ENCODE measurements at regions not wholly inside any gene's neighbourhood (a gene's known extent, or its start where the extent isn't known, plus 50 kb on each side); places are given as distances from the start of the nearest gene placed in this dataset.
A peak's percentile ranks its signal among the peaks of the same experiment; 100 is the strongest.

DNA sequence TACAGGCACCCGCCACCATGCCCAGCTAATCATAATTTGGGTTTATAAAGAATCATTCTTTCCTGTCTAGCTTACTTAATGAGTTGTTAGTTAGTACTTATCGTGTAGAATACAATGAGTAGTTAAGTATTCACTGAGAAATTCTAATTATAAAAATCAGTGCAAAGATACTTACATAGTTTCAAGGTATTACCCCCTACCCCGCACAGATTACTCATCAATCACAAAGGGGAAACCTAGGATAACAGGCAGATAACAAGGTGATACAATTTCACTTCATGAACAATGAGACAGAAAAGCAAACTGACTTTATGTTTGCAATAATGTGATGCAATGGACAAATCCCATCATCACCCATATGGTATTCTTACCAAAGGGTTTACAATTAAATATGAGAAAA lies 109.6 kb downstream of the FAM174A start:
- Histone ChIP-seq H3K36me3 (ENCODE audit: low read depth) (no peaks in the 10 kb centered on the region), H3K9me3 (ENCODE audit: insufficient read depth, low read depth) (no peaks in the 10 kb centered on the region), H3K27me3 (ENCODE audit: insufficient read depth, low read depth) (no peaks in the 10 kb centered on the region), H3K4me1 (replicated peaks; ENCODE audit: insufficient read depth) (no peaks in the 10 kb centered on the region), H4K20me1 (ENCODE audit: insufficient read depth) (no peaks in the 10 kb centered on the region), H3K4me2 (no peak overlapping the region), H3F3A (ENCODE audit: insufficient read depth, low read depth) (no peaks in the 10 kb centered on the region), H3K9me2 (ENCODE audit: insufficient read depth) (no peaks in the 10 kb centered on the region), H3K27ac (no peak overlapping the region), H2AFZ (no peak overlapping the region), H3K79me2 (ENCODE audit: low read depth) (no peaks in the 10 kb centered on the region), H3K4me3 (no peak overlapping the region)
- intact Hi-C loops (cut with micrococcal nuclease; ENCODE audit: unreplicated experiment): no loop called here
- DNase-seq: no peak
- no TSS peak for BruUV-seq (replicated peaks)
- TF ChIP-seq EZH2 (IDR thresholded peaks at IDR 0.05; ENCODE audit: low read depth): no peak
- TF ChIP-seq, protein P1, sequence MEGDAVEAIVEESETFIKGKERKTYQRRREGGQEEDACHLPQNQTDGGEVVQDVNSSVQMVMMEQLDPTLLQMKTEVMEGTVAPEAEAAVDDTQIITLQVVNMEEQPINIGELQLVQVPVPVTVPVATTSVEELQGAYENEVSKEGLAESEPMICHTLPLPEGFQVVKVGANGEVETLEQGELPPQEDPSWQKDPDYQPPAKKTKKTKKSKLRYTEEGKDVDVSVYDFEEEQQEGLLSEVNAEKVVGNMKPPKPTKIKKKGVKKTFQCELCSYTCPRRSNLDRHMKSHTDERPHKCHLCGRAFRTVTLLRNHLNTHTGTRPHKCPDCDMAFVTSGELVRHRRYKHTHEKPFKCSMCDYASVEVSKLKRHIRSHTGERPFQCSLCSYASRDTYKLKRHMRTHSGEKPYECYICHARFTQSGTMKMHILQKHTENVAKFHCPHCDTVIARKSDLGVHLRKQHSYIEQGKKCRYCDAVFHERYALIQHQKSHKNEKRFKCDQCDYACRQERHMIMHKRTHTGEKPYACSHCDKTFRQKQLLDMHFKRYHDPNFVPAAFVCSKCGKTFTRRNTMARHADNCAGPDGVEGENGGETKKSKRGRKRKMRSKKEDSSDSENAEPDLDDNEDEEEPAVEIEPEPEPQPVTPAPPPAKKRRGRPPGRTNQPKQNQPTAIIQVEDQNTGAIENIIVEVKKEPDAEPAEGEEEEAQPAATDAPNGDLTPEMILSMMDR (conservative IDR thresholded peaks at IDR 0.05): no peak
- CTCF ChIA-PET: no interaction called here
- POLR2A ChIA-PET (ENCODE audit: unreplicated experiment): no interaction called here

DNA sequence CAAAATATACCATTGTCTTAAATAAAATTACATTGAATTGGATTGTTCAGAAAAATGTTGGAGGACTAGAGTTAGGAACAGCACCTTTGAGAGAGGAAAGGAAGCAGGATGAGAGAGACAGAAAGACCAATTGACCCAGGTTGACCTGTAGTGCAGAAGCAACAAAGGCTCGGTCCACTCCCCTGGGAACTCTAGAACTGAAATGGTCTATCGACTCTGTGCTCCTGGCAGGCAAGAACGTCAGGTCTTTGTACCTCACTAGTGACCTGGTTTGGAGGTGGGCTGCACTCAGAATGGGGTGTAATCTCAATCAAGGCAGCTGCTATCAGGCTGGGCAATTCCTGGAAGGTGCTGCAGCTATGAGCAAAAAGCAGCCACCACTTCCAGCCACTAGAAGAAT lies 110.8 kb downstream of the FAM174A start:
- intact Hi-C loops (cut with micrococcal nuclease; ENCODE audit: unreplicated experiment): no loop called here
- no peaks in the 10 kb centered on the region for H3K9me3 ChIP-seq (ENCODE audit: insufficient read depth, low read depth)
- no TSS peak for BruUV-seq (replicated peaks)

DNA sequence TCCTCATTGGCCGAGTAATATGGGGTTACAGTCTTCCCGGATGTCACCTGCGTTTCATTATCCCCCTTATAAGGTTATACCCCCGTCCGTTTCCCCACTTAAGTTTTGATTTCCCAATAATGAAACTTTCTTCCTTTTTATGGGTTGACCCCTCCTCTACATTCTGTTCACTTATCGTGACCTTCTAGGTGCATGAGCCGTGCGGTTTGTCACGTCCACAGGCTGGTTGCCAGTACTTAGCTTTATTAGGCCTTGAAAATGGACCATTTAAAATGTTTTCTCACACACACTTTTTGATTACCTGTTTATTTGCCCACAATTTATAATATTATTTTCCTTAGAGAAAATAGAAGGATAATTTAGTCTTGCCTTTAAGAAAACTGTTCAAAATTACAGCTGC lies 111.5 kb downstream of the FAM174A start:
- Histone ChIP-seq H4K20me1 (ENCODE audit: insufficient read depth) (no peaks in the 10 kb centered on the region), H3K79me2 (ENCODE audit: low read depth) (no peaks in the 10 kb centered on the region), H3K4me3 (no peak overlapping the region), H2AFZ (no peak overlapping the region), H3K27ac (no peak overlapping the region), H3K9me3 (ENCODE audit: insufficient read depth, low read depth) (no peaks in the 10 kb centered on the region), H3F3A (ENCODE audit: insufficient read depth, low read depth) (no peaks in the 10 kb centered on the region), H3K9me2 (ENCODE audit: insufficient read depth) (no peaks in the 10 kb centered on the region), H3K4me2 (no peak overlapping the region), H3K27me3 (ENCODE audit: insufficient read depth, low read depth) (no peaks in the 10 kb centered on the region), H3K36me3 (ENCODE audit: low read depth) (no peaks in the 10 kb centered on the region), H3K4me1 (replicated peaks; ENCODE audit: insufficient read depth) (no peaks in the 10 kb centered on the region)
- ChIA-PET CTCF (no interaction called here), POLR2A (ENCODE audit: unreplicated experiment) (no interaction called here)
- no peak for TF ChIP-seq EZH2 (IDR thresholded peaks at IDR 0.05; ENCODE audit: low read depth)
- intact Hi-C loops (cut with micrococcal nuclease; ENCODE audit: unreplicated experiment): no loop called here
- no peak for DNase-seq
- BruUV-seq (replicated peaks): no TSS peak

More for the DNA sequence above, 110.8 kb downstream of the FAM174A start:
- H3K4me2 ChIP-seq: no peak overlapping the region
- H3K4me3 ChIP-seq: no peak overlapping the region
- no peaks in the 10 kb centered on the region for H3K79me2 ChIP-seq (ENCODE audit: low read depth)
- no peaks in the 10 kb centered on the region for H3K36me3 ChIP-seq (ENCODE audit: low read depth)
- DNase-seq: no peak
- no peaks in the 10 kb centered on the region for H4K20me1 ChIP-seq (ENCODE audit: insufficient read depth)
- H3F3A ChIP-seq (ENCODE audit: insufficient read depth, low read depth): no peaks in the 10 kb centered on the region
- CTCF ChIA-PET: no interaction called here
- no peaks in the 10 kb centered on the region for H3K9me2 ChIP-seq (ENCODE audit: insufficient read depth)
- TF ChIP-seq, protein P1 (conservative IDR thresholded peaks at IDR 0.05): no peak
- no peak for TF ChIP-seq EZH2 (IDR thresholded peaks at IDR 0.05; ENCODE audit: low read depth)
- H3K27me3 ChIP-seq (ENCODE audit: insufficient read depth, low read depth): no peaks in the 10 kb centered on the region
- no peak overlapping the region for H2AFZ ChIP-seq
- no peaks in the 10 kb centered on the region for H3K4me1 ChIP-seq (replicated peaks; ENCODE audit: insufficient read depth)
- H3K27ac ChIP-seq: no peak overlapping the region
- POLR2A ChIA-PET (ENCODE audit: unreplicated experiment): no interaction called here

DNA sequence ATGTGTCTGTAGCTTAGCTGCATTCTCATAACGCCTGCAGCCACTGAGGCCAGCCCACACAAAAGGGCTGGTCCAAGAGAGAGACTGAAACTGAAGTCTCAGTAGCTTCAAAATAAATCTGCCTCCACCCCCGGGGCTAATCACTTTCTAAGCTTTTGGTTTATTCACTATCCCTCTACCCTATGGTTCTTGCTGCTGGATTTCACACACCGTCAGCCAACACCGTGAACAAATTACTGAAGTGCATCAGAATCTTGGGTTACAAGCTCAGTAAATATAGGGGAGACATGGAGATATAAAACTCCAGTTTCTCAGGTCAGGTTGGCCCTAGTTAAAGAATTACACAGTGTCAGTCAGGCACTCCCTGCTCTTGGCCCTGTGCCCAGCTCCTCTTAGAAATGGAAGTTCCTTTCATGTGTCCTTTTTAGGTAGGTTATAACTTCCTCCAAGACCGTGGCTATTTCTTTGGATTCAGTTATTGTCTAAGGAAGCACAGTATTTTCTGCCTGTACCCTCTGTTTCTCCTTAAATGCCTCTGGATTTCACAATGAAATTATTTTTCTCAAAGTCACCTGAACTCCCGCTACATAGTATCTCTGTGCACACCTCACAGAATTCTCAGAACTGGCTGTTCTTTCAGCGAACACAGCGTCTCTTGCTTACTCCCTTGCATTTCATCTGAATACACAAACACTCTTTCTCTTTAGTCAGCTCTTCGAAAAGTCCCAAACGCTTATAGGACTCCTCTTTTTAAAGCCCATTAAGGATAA lies 112.5 kb downstream of the FAM174A start:
- no peaks in the 10 kb centered on the region for H3K27me3 ChIP-seq (ENCODE audit: insufficient read depth, low read depth)
- no peaks in the 10 kb centered on the region for H3K4me1 ChIP-seq (replicated peaks; ENCODE audit: insufficient read depth)
- intact Hi-C loops (cut with micrococcal nuclease; ENCODE audit: unreplicated experiment): no loop called here
- H3K4me2 ChIP-seq: no peak overlapping the region
- H4K20me1 ChIP-seq (ENCODE audit: insufficient read depth): no peaks in the 10 kb centered on the region
- H2AFZ ChIP-seq: no peak overlapping the region
- no peak overlapping the region for H3K4me3 ChIP-seq
- H3K27ac ChIP-seq: no peak overlapping the region
- peak in 1 of 2 experiments; percentile 51 for DNase-seq
- ChIA-PET POLR2A (ENCODE audit: unreplicated experiment) (interaction anchor here (0.6 kb wide), 1 partner anchor 711 kb away, joined by 3 read pairs; no protein-coding TSS in a partner anchor), CTCF (no interaction called here)
- H3K79me2 ChIP-seq (ENCODE audit: low read depth): no peaks in the 10 kb centered on the region
- H3K9me3 ChIP-seq (ENCODE audit: insufficient read depth, low read depth): no peaks in the 10 kb centered on the region
- H3K36me3 ChIP-seq (ENCODE audit: low read depth): no peaks in the 10 kb centered on the region
- no peaks in the 10 kb centered on the region for H3F3A ChIP-seq (ENCODE audit: insufficient read depth, low read depth)
- TF ChIP-seq EZH2 (IDR thresholded peaks at IDR 0.05; ENCODE audit: low read depth): no peak
- TF ChIP-seq, protein P1 (conservative IDR thresholded peaks at IDR 0.05): no peak
- no TSS peak for BruUV-seq (replicated peaks)
- no peaks in the 10 kb centered on the region for H3K9me2 ChIP-seq (ENCODE audit: insufficient read depth)

All from PC-9 (cell line).